ENCODE measurements at regions not wholly inside any gene's neighbourhood (a gene's known extent, or its start where the extent isn't known, plus 50 kb on each side); places are given as distances from the start of the nearest gene placed in this dataset.
"Not testable (repeated sequence)": the region's sequence is repeated elsewhere in the genome, so short reads cannot be mapped to it uniquely, and the experiment has no call there.

DNA sequence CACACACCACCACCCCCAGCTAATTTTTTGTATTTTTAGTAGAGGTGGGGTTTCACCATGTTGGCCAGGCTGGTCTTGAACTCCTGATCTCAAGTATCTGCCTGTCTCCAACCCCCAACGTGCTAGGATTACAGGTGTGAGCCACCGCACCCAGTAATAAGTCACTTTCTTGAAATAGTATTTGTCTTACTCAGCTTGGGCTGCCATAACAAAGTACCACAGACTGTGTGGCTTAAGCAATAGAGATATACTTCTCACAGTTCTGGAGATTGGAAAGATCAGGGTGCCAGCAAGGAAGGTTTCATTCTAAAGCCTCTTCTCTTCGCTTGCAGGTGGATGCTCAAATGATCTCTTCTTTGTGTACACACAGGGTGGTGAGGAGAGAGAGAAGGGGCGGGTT lies 99.8 kb downstream of the ARRDC3 start:
- DNase-seq, result no peak

DNA sequence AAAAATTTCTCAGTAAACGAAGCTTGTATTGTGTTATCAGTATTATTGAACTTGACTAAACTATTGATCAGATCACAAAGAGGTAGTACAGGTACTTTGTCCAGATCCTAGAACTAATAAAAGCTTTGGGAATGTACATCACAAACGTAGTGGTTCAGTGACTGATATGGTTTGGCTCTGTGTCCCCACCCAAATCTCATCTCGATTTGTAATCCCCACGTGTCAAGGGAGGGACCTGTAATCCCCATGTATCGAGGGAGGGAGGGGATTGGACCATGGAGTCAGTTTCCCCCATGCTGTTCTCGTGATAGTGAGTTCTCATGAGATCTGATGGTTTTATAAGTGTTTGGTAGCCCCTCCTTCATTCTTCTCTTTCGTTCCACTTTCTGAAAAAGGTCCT lies 100.9 kb downstream of the ARRDC3 start:
- DNase-seq, result no peak

DNA sequence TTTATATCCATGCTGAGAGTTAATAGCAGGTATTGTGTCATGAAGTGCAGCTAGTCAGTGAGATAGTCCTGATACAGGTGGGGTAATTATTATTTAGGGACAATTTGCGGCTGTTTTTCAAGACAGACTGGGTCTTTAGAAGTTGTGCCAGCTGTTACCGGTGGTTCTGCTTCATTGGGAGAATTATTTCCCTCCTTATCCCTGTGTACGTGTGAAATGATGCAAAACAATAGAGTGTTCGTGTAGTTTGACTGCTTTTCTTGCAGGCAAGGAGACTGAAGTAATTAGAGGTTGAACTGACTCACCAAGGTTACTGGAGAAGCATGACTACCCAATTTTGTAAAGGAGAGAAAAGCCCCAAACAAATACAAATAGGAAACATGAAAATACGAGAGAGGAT lies 101.7 kb downstream of the ARRDC3 start:
- no peak for DNase-seq

DNA sequence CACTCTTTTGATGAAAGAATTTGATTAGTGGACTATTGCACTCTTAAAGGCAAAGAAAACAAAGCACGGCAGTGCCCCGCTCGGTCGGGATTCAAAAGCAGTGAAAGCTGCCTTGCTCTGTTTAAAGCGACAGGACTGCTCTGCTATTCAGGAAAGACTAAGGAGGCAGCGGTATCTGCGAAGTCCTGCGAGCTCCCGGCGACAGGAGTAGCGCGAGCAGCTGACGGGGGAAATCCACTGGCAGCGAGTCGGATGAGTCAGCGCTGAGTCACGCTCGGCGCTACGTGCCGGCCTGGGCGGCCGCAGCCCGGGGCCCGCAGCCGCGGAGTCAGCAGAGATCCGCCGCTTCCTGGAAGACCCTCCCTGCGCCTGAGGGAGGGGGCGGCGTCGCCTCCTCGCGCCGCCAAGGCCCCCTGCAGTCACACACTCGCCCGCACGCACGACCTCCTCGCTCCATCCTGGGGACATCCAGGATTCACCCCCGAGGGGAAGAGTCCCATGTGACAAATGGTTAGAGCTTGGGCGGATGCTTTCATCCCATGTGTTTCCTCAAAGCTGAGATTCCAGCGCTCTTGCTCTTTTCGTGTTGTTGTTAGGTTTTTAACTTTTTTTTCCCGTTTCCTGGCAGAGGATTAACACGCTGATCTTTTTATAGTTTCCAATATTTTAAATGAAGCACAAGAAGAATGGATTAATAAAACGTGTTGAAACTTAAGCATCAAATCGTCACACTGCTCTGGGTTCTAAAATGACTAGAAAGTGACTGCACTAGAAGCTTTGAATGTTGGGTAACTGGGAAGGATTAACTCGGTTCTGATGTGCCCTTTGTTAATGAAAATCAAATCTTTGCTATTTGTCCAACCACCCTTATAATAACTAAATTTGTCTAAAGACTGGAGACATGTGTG lies 102.5 kb downstream of the ARRDC3 start:
- peak; percentile 96 for DNase-seq

DNA sequence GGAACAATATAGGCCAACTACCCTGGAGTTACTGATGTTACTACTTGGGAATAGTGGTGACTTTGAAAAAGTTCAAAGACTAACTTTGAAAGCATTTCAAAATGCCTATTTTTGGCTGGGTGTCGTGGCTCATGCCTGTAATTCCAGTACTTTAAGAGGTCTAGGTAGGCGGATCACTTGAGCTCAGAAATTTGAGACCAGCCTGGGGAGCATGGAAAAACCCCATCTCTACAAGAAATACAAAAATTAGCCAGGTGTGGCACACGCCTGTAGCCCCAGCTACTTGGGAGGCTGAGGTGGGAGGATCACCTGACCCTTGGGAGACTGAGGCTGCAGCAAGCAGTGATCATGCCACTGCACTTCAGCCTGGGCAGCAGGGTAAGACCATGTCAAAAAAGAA lies 105.3 kb downstream of the ARRDC3 start:
- no peak for DNase-seq

DNA sequence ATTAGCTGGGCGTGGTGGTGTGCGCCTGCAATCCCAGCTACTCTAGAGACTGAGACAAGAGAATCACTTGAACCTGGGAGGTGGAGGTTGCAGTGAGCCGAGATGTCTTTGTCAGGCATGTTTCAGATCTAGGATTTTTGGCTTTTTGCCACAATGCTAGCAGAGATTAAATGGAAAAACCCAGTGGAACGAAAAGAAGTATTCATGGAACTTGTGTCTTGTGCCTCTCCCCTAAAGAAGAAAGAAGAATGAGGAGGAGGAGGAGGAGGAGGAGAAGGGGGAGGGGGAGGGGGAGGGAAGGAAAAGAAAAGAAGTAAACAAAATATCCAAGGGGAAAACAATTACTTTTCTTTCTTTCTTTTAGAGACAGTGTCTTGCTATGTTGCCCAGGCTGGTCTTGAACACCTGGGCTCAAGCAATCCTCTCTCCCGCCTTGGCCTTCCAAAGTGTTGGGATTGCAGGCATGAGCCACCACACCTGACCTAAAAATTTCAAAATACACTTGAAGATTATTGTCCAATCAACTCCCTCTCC lies 106.0 kb downstream of the ARRDC3 start:
- no peak for DNase-seq

DNA sequence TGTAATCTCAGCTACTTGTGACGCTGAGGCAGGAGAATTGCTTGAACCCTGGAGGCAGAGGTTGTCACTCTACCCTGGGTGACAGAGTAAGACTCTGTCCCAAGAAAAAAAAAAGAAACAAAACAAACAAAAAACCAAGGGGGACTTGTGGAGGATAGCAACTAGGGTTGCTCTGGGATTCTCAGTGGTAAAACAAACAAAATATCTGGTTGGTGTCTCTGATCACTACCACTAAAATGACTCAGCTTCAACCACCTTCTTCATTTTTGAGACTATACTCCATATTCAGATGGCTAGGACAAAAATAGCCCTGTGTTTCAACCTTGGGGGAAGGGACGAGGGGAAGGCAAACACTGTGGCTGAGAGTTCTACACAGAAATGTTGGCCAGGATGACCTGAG lies 110.3 kb downstream of the ARRDC3 start:
- DNase-seq, result no peak

DNA sequence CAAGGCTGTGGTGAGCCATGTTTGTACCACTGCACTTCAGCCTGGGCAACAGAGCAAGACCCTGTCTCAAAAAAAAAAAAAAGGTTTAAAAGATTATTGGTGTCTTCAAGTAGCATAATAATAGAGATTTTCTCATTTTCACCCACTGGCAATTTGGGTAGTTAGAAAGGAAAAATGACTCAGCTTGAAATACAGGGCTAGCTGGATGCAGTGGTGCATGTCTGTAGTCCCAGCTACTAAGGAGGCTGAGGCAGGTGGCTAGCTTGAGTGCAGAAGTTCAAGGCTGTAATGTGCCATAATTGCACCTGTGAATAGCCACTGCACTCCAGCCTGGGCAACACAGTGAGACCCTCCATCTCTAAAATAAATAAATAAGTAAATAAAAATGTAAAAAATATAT lies 111.1 kb downstream of the ARRDC3 start:
- no peak for DNase-seq

DNA sequence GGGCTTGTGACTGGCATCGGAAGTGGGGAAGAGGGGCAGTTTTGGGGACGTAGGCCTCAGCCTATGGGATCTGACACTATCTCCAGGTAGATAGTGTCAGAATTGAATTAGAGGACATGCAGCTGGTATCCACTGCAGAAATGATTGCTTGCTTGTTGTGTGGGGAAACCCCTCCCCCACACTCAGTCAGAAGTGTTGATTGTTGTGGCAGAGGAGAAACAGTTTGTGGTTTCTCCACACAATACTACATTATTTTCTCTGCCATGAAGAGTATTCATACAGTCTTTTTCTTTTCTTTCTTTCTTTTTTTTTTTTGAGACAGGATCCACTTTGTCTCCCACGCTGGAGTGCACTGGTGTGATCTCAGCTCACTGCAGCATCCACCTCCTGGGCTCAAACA lies 113.9 kb downstream of the ARRDC3 start:
- DNase-seq, result no peak

DNA sequence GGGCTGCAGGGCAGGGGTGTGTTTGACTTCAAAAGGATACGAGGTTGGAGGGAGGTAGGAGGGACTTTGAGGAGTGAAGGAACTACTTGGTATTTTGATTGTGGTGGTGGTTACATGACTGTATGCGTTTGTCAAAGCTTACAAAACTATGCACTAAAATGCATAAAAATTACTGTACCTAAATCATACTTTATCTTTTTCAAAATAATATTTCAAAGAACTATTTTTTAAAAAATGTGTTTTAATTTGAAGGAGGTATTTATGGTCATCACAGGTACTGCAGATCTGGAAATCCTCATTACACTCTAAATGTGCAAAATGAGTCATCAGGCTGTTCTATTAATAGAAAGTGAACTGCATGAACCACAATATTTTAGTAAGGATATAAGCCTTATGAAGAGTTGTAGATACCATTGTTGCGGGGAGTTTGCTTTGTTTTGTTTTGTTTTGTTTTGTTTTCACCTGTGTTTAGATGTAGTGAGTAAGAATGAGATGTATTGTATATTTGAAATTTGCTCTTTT lies 116.9 kb downstream of the ARRDC3 start:
- no peak for DNase-seq

DNA sequence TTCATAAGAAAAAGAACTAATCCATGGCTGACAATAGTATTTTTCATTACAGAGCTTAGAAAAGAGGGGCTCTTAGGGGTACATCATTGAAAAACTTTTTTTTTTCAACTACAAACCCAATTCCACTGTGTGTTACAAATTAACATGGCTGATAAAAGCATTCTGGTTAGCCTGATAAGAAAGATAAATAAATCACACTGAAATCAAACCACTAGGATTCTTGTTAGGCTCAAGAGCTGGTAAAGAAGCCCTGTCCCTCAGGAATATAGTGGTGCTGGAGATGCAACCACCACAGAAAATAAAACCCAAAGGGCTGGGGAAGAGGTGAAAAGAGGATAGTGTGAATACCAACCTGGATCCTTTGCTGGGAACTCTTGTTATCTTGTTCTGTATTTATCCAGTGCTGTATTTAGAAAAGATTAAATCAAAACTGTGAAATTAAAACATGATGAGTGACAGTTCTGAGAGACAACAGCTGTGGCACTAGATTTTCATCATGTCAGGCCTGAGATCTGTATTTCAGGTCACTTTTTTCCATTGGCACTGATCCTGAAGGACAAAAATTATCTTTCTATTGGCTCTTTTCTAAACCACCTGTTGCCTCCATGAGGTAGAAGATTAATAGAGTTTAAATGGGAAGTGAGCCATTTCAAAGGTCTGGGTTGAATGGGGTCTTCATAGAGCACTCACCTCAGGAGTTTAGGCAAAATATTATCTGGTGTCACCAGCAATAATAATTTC lies 118.6 kb downstream of the ARRDC3 start:
- no peak for DNase-seq

DNA sequence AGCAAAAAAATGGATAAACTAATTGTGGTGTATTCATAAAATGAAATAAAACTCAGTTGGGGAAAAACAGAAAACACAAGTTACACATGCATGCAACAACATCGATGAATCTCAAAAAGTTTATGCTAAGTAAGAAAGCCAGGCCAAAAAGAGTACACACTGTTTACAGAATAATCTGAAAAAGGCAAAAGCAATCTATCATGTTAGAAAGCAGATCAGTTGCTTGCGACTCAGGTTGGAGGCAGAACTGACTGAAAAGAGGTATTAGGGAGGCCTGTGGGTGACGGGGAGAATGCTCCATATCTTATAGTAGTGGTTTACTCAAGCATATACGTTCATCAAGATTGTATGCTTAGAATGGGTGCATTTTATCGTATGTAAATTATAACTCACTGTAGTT lies 119.2 kb downstream of the ARRDC3 start:
- no peak for DNase-seq

DNA sequence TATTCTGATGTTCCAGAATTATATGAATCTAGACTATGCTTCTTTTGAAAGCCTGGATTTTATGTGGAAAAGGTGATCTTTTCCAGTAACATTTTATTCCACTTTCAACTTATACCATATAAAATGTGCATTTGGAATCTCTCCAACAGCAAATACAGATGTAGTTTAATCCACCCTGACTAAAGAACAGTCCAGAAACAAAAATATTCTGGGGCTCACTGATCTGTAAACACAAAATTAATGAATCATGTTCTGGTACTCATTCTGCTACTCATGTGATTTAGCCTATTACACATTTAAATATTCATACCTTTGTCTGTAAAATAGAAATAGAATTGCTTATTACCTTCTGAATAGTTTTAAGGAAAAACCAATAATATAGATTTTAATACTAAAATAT lies 125.8 kb downstream of the ARRDC3 start:
- no peak for DNase-seq

DNA sequence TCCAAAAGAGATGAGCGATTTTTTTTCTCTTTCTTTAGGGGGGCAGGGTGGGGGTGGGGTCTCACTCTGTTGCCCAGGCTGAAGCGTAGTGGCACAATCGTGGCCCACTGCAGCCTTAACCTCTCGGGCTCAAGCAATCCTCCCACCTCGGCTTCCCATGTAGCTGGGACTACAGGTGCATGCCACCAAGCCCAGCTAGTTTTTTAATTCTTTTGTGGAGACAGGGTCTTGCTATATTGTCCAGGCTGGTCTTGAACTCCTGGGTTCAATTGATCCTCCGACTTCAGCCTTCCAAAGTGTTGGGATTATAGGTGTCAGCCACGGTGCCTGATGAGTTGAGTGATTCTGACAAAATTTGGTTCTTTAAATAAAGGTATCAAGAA lies 127.0 kb downstream of the ARRDC3 start:
- no peak for DNase-seq

DNA sequence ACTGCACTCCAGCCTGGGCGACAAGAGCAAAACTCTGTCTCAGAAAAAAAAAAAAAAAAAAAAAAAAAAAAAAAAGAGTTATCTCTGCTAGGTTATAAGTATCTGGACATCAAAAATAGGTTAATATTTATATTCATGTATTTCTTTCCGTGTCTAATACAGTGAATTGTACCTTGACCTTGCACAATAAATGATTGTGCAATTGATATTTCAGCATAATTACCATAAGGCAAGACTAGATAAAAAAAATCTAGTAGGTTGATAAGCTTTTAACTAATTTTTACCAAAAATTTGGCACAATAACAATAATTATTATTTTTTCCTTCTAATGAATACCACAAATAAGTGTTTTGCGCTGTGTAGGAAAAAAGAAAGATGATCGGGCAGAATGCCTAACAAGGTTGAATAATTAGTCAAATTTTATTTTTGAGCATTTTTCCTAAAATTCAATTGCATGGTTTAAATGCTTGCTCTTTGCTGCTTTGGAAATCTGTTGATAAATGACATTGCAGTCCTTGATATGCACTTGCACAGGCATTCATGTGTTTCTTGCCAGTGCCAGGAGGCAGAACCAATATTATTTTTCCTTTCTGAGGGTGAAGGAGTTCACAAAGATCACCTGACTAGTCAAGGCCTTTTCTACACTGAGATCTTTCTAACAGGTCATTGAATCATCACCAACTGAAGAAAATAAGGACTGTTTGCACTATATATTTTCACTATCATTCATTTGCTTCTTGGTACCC lies 127.5 kb downstream of the ARRDC3 start:
- DNase-seq, result no peak

DNA sequence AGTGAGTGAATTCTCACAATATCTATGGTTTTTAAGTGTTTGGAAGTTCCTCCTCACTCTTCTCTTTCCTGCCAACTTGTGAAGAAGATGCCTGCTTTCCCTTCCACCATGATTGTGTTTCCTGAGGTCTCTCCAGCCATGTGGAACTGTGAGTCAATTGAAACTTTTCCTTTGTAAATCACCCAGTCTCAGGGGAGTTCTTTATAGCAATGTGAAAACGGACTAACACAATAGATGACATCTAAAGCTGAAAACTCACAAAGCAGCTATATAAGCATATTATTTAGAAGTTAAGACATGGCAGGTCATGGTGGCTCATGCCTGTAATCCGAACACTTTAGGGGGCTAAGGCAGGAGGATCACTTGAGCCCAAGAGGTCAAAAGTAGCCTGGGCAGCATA lies 130.2 kb downstream of the ARRDC3 start:
- DNase-seq, result no peak

DNA sequence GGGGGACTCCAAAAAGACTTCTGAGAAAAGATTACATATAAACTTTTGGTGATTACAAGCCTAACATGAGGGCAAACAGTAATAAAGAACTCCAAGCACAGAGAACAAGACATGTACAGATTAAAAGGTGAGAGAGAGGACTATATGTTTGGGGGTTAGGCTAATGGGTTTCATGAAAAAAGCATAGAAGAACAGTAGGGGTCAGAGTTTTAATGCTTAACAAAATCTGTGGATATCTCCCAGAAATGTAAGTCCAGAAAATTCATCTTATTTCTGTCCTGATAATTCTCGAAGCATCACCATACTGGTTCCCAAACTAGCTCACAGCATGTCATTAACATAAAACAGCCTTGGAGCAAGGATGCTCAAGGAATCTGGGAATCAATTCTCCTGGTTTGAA lies 137.2 kb downstream of the ARRDC3 start:
- no peak for DNase-seq

DNA sequence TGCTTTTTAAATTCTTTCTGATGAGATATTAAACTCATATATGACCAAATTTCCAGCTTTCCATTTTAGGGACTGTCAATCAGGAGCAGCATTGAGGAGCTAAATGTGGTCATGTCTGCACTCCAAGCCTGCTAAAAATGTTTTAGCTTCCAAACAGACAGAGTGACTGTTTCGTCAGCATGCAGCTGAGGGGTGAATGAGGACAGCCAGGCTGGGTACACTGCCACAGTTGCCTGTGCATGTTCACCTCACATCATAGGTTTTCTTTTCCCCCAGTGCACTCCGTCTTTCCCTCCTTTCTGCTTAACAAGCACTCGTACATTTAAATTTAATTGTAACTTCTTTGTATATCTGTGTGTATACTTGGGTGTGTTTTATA lies 138.1 kb downstream of the ARRDC3 start:
- no peak for DNase-seq

DNA sequence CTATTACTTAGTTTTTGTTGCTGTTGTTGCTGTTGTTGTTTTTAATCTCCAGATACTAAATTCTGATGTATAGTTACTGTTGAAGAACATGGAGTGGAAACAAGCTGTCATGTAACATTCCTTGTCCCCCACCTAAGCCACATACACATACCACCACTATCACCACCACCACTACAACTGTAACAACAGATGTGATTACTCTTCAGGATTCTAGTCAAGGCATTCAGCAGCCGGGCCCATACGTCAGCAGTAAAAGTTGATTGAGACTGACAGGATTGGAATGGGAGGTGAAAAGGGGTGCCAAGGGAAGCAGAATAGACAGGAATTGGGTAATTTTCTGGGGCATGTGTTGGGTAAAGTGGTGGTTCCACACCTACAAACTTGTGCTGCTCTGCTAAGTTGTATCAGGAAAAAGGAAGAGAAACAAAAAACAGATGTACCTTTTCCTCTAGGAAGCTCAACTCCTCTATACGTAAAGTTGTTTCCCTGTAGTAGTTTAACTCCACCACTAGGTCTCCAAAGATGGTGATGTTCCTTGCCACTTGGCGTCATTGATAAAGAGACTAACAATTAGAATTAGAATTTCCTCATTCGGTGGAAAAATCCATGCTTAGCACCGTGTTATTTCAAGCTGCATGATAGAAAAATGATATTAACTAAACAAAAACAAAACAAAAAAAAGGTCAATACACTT lies 138.6 kb downstream of the ARRDC3 start:
- no peak for DNase-seq

DNA sequence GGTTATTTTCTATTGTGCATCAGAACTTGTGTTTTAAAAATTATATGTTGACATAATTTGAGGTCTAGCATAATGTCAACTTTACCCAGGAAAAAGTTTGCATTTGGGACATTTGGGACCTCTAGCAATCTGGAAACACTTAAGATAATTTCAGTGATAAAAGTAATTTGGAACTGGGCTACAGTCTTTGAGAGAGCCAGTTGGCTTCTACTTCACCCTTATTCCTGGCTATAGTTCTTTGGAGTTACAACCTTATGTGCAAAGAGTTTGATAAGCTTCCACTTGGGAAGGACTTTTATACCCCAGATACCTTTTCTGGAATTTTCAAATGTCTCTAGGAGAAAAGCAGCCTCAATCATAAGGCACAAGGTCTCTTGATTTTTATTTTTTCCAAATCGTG lies 139.3 kb downstream of the ARRDC3 start:
- no peak for DNase-seq

DNA sequence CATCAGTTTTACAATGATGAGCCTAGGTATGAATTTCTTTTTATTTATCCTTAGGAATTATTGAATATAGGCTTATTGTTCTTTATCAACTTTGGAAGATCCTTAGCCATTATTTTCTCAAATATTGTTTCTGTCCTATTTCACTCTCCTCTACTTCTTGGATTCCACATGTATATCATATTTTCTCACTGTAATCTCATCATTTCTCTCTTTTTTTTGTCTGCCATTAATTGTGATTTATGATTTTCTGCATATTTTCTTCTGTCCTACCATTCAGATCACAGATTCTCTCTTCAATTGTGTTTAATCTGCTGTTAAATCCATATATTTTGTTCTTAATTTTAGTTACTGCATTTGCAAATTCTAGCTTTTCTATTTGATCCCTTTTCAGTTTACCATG lies 139.8 kb downstream of the ARRDC3 start:
- DNase-seq, result no peak

DNA sequence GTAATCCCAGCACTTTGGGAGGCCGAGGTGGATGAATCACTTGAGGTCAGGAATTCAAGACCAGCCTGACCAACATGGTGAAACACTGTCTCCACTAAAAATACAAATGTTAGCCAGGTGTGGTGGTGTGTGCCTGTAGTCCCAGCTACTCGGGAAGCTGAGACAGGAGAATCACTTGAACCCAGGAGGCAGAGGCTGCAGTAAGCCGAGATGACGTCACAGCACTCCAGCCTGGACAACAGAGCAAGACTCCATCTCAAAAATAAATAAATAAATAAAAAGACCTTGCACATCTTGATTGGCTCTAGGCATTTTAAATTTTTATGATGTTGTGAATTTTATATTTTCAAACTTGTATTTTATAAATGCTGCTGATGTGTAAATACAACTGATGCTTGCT lies 141.7 kb downstream of the ARRDC3 start:
- DNase-seq, result not testable (repeated sequence)

DNA sequence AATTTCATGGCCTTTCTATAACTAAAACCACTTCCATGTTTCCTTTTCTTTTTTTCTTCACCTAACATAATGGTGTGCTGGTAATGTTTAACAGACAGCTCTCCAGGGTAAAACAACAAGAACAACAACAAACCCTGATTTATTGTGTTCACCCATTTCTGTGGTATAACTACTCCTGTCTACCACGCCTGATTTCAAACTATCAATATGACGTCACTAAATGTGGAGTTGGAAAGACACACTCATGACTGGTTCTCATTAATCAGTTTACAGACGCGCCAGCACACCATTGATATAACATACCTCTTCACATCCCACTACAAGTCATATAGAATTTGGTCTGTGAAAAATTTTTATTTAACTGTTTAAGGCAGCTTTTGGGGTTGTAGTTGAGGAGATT lies 142.9 kb downstream of the ARRDC3 start:
- DNase-seq, result no peak
